ENCODE measurements at regions not wholly inside any gene's neighbourhood (a gene's known extent, or its start where the extent isn't known, plus 50 kb on each side); places are given as distances from the start of the nearest gene placed in this dataset.

- TF ChIP-seq CTCF (IDR thresholded peaks at IDR 0.05) (no peak), POLR2A (IDR thresholded peaks at IDR 0.05) (no peak), POLR2AphosphoS5 (IDR thresholded peaks at IDR 0.05) (no peak), EP300 (IDR thresholded peaks at IDR 0.05) (no peak)
Measured at GRCh38 chr1:238111081-238111480, 220.4 kb upstream of the ZP4 start.

Measured in sigmoid colon (tissue), 4 donors.